ENCODE measurements at regions not wholly inside any gene's neighbourhood (a gene's known extent, or its start where the extent isn't known, plus 50 kb on each side); places are given as distances from the start of the nearest gene placed in this dataset.

DNA sequence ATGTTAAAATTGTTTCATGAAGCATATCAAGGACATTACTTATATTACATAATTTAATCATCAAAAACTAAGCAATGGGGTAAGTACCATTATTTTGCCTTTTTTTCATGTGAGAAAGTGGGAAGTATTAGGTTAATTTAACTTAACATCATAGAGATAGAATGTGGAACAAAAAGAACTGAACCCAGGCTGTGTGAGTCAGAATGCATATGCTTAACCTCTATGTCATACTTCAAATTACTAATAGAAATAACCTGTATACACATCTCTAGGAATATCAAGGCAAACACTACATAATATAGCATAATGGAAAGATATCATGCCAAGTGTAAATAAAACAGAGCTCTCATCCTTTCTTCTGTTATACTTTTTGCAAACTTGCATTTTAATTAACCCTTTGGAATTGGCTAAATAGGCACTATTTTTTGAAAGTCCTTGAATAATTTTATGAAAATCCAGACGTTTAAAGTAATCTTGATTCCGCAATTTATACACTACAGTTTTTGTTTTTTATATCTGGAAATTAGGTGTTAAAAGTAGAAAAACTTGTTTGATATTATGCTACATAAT is 777.7 kb downstream of the SLC6A15 start:
- H3K4me1 ChIP-seq (ENCODE audit: insufficient read depth, low read length), result no peaks in the 10 kb centered on the region
- CTCF ChIA-PET, result interaction anchor here (0.8 kb wide), 1 partner anchor 10 kb away, joined by 3 read pairs; no protein-coding TSS in a partner anchor
- Mint-ChIP-seq H3K27ac (no peak overlapping the region), H3K36me3 (ENCODE audit: low read depth) (no peaks in the 10 kb centered on the region), H3K27me3 (no peaks in the 10 kb centered on the region), H3K4me3 (no peak overlapping the region), H3K4me1 (ENCODE audit: low read depth) (no peaks in the 10 kb centered on the region), H3K9me3 (peaks cover 5% of the 10 kb centered on the region)
- DNase-seq (no peak), ATAC-seq (ENCODE audit: poor library complexity) (no peak)
- no peak overlapping the region for H3K4me3 ChIP-seq (ENCODE audit: low read length)
- H3K27ac ChIP-seq (ENCODE audit: low read depth in 1 of 2, low read length in 2 of 2), result no peak overlapping the region
- POLR2A ChIA-PET, result no interaction called here
- H3K9me3 ChIP-seq (ENCODE audit: control insufficient read depth in 1 of 2, insufficient read depth in 1 of 2, low read length in 2 of 2), result no peaks in the 10 kb centered on the region
- no peaks in the 10 kb centered on the region for H3K36me3 ChIP-seq (ENCODE audit: insufficient read depth, low read length)
- no peak for TF ChIP-seq CTCF (IDR thresholded peaks at IDR 0.05)
- H3K27me3 ChIP-seq (ENCODE audit: control insufficient read depth in 1 of 2, insufficient read depth in 2 of 2, low read length in 2 of 2), result no peaks in the 10 kb centered on the region
- intact Hi-C loops (cut with DNase I, micrococcal nuclease), result no loop called here

DNA sequence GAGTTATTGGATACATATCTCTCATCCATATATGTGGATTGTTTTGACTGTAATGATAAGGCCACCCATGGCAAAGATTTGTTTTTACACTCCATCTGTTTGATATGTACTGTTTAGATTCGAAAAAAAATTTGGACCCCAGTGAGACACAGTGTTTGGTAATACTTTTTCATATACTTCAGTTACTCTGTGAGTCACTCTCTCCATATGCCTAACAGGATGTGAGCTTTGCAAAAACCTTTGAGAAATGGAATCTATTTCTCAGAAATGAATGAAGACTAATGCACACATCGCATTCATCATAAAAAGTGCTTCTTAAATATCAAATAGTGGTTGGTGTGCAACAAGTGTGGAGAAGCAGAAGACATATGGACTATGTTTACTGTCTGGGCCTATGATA is 781.5 kb downstream of the SLC6A15 start:
- Mint-ChIP-seq H3K27ac (no peak overlapping the region), H3K27me3 (no peaks in the 10 kb centered on the region), H3K4me3 (no peak overlapping the region), H3K4me1 (ENCODE audit: low read depth) (no peaks in the 10 kb centered on the region), H3K36me3 (ENCODE audit: low read depth) (no peaks in the 10 kb centered on the region), H3K9me3 (peaks cover 5% of the 10 kb centered on the region)
- intact Hi-C loops (cut with DNase I, micrococcal nuclease), result no loop called here
- ChIA-PET POLR2A (no interaction called here), CTCF (no interaction called here)
- no peak overlapping the region for H3K4me3 ChIP-seq (ENCODE audit: low read length)
- no peak for ATAC-seq (ENCODE audit: poor library complexity)
- TF ChIP-seq CTCF (IDR thresholded peaks at IDR 0.05), result no peak
- no peaks in the 10 kb centered on the region for H3K27me3 ChIP-seq (ENCODE audit: control insufficient read depth in 1 of 2, insufficient read depth in 2 of 2, low read length in 2 of 2)
- H3K36me3 ChIP-seq (ENCODE audit: insufficient read depth, low read length), result no peaks in the 10 kb centered on the region
- H3K4me1 ChIP-seq (ENCODE audit: insufficient read depth, low read length), result no peaks in the 10 kb centered on the region
- no peak for DNase-seq
- H3K27ac ChIP-seq (ENCODE audit: low read depth in 1 of 2, low read length in 2 of 2), result no peak overlapping the region
- H3K9me3 ChIP-seq (ENCODE audit: control insufficient read depth in 1 of 2, insufficient read depth in 1 of 2, low read length in 2 of 2), result peaks cover 0 to 16% of the 10 kb centered on the region in 2 experiments

GRCh38 chr12:84128117-84128991 is 784.2 kb downstream of the SLC6A15 start:
- no peak overlapping the region for H3K27ac ChIP-seq (ENCODE audit: low read depth in 1 of 2, low read length in 2 of 2)
- Mint-ChIP-seq H3K9me3 (peaks cover 3% of the 10 kb centered on the region), H3K27me3 (no peaks in the 10 kb centered on the region), H3K36me3 (ENCODE audit: low read depth) (no peaks in the 10 kb centered on the region), H3K4me1 (ENCODE audit: low read depth) (no peaks in the 10 kb centered on the region), H3K4me3 (no peak overlapping the region), H3K27ac (no peak overlapping the region)
- H3K36me3 ChIP-seq (ENCODE audit: insufficient read depth, low read length), result no peaks in the 10 kb centered on the region
- ChIA-PET POLR2A (no interaction called here), CTCF (no interaction called here)
- DNase-seq (peak in 1 of 14 experiments; percentile 11), ATAC-seq (ENCODE audit: poor library complexity) (no peak)
- H3K27me3 ChIP-seq (ENCODE audit: control insufficient read depth in 1 of 2, insufficient read depth in 2 of 2, low read length in 2 of 2), result no peaks in the 10 kb centered on the region
- no peaks in the 10 kb centered on the region for H3K4me1 ChIP-seq (ENCODE audit: insufficient read depth, low read length)
- peaks cover 0 to 16% of the 10 kb centered on the region in 2 experiments for H3K9me3 ChIP-seq (ENCODE audit: control insufficient read depth in 1 of 2, insufficient read depth in 1 of 2, low read length in 2 of 2)
- no peak for TF ChIP-seq CTCF (IDR thresholded peaks at IDR 0.05)
- intact Hi-C loops (cut with DNase I, micrococcal nuclease), result no loop called here
- H3K4me3 ChIP-seq (ENCODE audit: low read length), result no peak overlapping the region

All from CD4-positive, alpha-beta T cell (primary cell).